Neural progenitor cell (in vitro differentiated cells): ENCODE measurements at regions not wholly inside any gene's neighbourhood (a gene's known extent, or its start where the extent isn't known, plus 50 kb on each side); places are given as distances from the start of the nearest gene placed in this dataset.
"Not testable (repeated sequence)": the region's sequence is repeated elsewhere in the genome, so short reads cannot be mapped to it uniquely, and the experiment has no call there.

Source experiments
- DNase-seq: peaks from one replicate; pipeline ENCODE4 v3.0.0-alpha.2; 2016; ENCODE audit warnings: low spot score
- H2AFZ ChIP-seq: fragments of 200-600 bp; sonication (generic); replicated peaks from 2 replicates; pipeline ENCODE4 v1.6.1; 2016; ENCODE audit warnings: antibody characterized with exemption
- H3F3A ChIP-seq: fragments of 200-600 bp; sonication (generic); 2 replicates; pipeline ENCODE4 v1.6.1; 2016; ENCODE audit warnings: antibody characterized with exemption, low read depth
- H3K27ac ChIP-seq: fragments of 200-600 bp; sonication (generic); 2 replicates; pipeline ENCODE4 v1.5.1; 2016; ENCODE audit warnings: mild to moderate bottlenecking
- H3K27me3 ChIP-seq: fragments of 200-600 bp; sonication (generic); 2 replicates; pipeline ENCODE4 v1.6.1; 2016; ENCODE audit warnings: mild to moderate bottlenecking, moderate library complexity
- H3K36me3 ChIP-seq: fragments of 200-600 bp; sonication (generic); 2 replicates; pipeline ENCODE4 v1.5.1; 2016
- H3K4me1 ChIP-seq: fragments of 200-600 bp; sonication (generic); 2 replicates; pipeline ENCODE4 v1.6.1; 2016; ENCODE audit warnings: mixed run types
- H3K4me2 ChIP-seq: fragments of 200-600 bp; sonication (generic); 2 replicates; pipeline ENCODE4 v1.6.1; 2016
- H3K4me3 ChIP-seq: fragments of 200-600 bp; sonication (generic); 2 replicates; pipeline ENCODE4 v1.5.1; 2016
- H3K79me2 ChIP-seq: fragments of 200-600 bp; sonication (generic); 2 replicates; pipeline ENCODE4 v1.6.1; 2016; ENCODE audit warnings: low read depth
- H3K9ac ChIP-seq: fragments of 200-600 bp; sonication (generic); 2 replicates; pipeline ENCODE4 v1.6.1; 2016
- H3K9me3 ChIP-seq: fragments of 200-600 bp; sonication (generic); 2 replicates; pipeline ENCODE4 v1.5.1; 2016; ENCODE audit warnings: low read depth
- H4K20me1 ChIP-seq: fragments of 200-600 bp; sonication (generic); 2 replicates; pipeline ENCODE4 v1.6.1; 2016; ENCODE audit warnings: low read depth
- H3K27ac Mint-ChIP-seq: 3 replicates; pipeline ENCODE4 v1.8.0; 2021; ENCODE audit warnings: mixed read lengths
- H3K27me3 Mint-ChIP-seq: 2 replicates; pipeline ENCODE4 v1.8.0; 2022; ENCODE audit warnings: low read depth, mild to moderate bottlenecking, inconsistent platforms, moderate library complexity, mixed read lengths; ENCODE audit not compliant: insufficient read depth
- H3K36me3 Mint-ChIP-seq: 3 replicates; pipeline ENCODE4 v1.8.0; 2021; ENCODE audit warnings: mixed read lengths
- H3K4me1 Mint-ChIP-seq: 3 replicates; pipeline ENCODE4 v1.8.0; 2021; ENCODE audit warnings: mixed read lengths
- H3K4me3 Mint-ChIP-seq: 3 replicates; pipeline ENCODE4 v1.8.0; 2021; ENCODE audit warnings: mild to moderate bottlenecking, moderate library complexity, mixed read lengths
- H3K9me3 Mint-ChIP-seq: 3 replicates; pipeline ENCODE4 v1.8.0; 2020; ENCODE audit warnings: mixed read lengths
- CTCF ChIP-seq: fragments of 200-600 bp; sonication (generic); IDR thresholded peaks from 2 replicates; pipeline ENCODE4 v1.5.1; 2017; ENCODE audit warnings: antibody characterized with exemption, mild to moderate bottlenecking
- EZH2 ChIP-seq: fragments of 200-600 bp; sonication (generic); IDR thresholded peaks from 2 replicates; pipeline ENCODE4 v1.6.1; 2017; ENCODE audit warnings: antibody characterized with exemption, mild to moderate bottlenecking, moderate library complexity
- EZH2phosphoT487 ChIP-seq: fragments of 200-600 bp; sonication (generic); IDR thresholded peaks from 2 replicates; pipeline ENCODE4 v1.6.1; 2017; ENCODE audit warnings: antibody characterized with exemption

DNA sequence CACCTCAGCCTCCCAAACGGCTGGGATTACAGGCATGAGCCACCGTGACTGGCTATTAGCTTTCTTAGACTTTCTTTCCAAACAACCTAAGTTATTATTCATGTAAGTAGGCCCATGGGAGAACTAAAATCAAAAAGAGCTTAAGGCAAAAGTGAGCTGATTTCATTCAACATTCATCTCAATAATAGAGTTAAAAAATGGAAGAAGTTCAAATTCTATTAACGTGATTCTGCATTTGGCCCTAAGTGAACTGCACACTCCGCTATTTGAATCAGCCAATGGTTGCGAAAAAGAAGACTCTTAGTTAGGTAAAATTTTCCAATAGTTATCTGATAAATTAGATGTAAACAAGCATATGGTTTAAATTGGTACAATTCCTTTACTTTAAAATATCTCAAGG is 68.6 kb upstream of the WARS2 start:
- Histone ChIP-seq H3K9me3 (no peaks in the 10 kb centered on the region), H3K27ac (no peak overlapping the region), H4K20me1 (peaks cover 2% of the 10 kb centered on the region), H3F3A (no peaks in the 10 kb centered on the region), H2AFZ (no peak overlapping the region), H3K4me1 (no peaks in the 10 kb centered on the region), H3K4me2 (no peak overlapping the region), H3K4me3 (no peak overlapping the region), H3K9ac (no peak overlapping the region), H3K36me3 (no peaks in the 10 kb centered on the region), H3K79me2 (no peaks in the 10 kb centered on the region), H3K27me3 (no peaks in the 10 kb centered on the region)
- Mint-ChIP-seq H3K4me3 (no peak overlapping the region), H3K27me3 (no peaks in the 10 kb centered on the region), H3K4me1 (no peaks in the 10 kb centered on the region), H3K27ac (no peak overlapping the region), H3K9me3 (no peaks in the 10 kb centered on the region), H3K36me3 (no peaks in the 10 kb centered on the region)
- TF ChIP-seq CTCF: no peak
- TF ChIP-seq EZH2: no peak
- TF ChIP-seq EZH2phosphoT487: no peak
- DNase-seq: no peak

DNA sequence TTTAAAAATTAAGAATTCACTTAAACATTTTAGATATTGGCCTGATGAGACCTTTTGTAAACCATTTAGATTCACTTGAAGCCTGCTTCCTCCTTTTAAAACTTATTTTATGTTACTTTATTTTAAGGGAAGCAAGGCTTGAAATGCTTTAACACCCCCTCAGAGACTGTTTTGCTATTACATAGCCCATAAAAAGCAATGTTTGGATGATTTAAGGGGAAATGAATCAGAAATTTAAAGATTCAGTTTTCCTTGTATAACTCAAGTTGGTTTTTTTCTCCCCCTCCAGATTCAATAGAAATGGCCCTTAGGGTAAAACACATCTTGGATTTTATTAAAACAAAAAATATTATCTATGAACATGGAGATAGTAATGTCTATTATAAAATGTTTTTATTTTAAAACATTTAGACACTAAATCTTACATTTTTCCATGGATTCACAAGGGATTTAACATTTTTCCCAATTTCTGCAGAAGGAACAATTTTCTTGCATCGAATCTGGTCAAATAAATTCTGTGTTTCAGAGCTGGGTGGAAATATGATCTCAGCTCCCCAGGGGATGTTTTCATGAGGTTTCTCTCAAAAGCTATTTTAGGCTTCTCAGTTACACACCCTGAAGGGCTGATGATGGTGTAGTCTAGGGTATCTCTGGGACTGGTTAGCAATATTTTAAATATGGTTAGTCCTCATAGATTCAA is 69.3 kb upstream of the WARS2 start:
- Histone ChIP-seq H3K36me3 (no peaks in the 10 kb centered on the region), H3K79me2 (no peaks in the 10 kb centered on the region), H4K20me1 (peaks cover 2% of the 10 kb centered on the region), H3K4me2 (no peak overlapping the region), H3K4me3 (no peak overlapping the region), H3K27me3 (no peaks in the 10 kb centered on the region), H3K9me3 (no peaks in the 10 kb centered on the region), H3K9ac (no peak overlapping the region), H3F3A (no peaks in the 10 kb centered on the region), H3K27ac (no peak overlapping the region), H2AFZ (no peak overlapping the region), H3K4me1 (no peaks in the 10 kb centered on the region)
- Mint-ChIP-seq H3K36me3 (no peaks in the 10 kb centered on the region), H3K9me3 (no peaks in the 10 kb centered on the region), H3K27ac (no peak overlapping the region), H3K27me3 (no peaks in the 10 kb centered on the region), H3K4me1 (no peaks in the 10 kb centered on the region), H3K4me3 (no peak overlapping the region)
- no peak for DNase-seq
- TF ChIP-seq EZH2phosphoT487: no peak
- TF ChIP-seq CTCF: no peak
- no peak for TF ChIP-seq EZH2

DNA sequence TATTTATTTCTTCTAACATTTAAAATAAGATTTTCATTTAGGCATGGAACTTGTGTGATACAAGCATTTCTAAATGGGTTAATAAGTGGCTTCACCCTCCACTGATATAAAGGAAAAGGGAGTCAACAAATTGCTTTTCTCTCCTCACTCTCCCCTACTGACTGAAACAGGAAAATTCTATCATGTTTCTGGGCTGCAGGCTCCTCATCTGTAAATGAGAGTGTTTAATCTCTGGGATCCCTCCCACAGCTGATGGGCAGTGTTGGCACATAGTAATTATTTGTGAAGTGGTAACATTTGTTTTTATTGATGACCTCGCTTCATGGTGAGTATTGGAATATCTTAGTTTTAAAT is 69.8 kb upstream of the WARS2 start:
- no peak overlapping the region for H3K27ac ChIP-seq
- Mint-ChIP-seq H3K27ac (no peak overlapping the region), H3K36me3 (no peaks in the 10 kb centered on the region), H3K9me3 (no peaks in the 10 kb centered on the region), H3K27me3 (no peaks in the 10 kb centered on the region), H3K4me1 (no peaks in the 10 kb centered on the region), H3K4me3 (no peak overlapping the region)
- no peaks in the 10 kb centered on the region for H3K36me3 ChIP-seq
- no peak overlapping the region for H3K4me3 ChIP-seq
- H3K9ac ChIP-seq: no peak overlapping the region
- no peak for TF ChIP-seq EZH2
- TF ChIP-seq CTCF: no peak
- TF ChIP-seq EZH2phosphoT487: no peak
- H2AFZ ChIP-seq: no peak overlapping the region
- H3K4me2 ChIP-seq: no peak overlapping the region
- no peaks in the 10 kb centered on the region for H3K4me1 ChIP-seq
- no peaks in the 10 kb centered on the region for H3F3A ChIP-seq
- DNase-seq: no peak
- H3K27me3 ChIP-seq: no peaks in the 10 kb centered on the region
- H3K79me2 ChIP-seq: no peaks in the 10 kb centered on the region
- H3K9me3 ChIP-seq: no peaks in the 10 kb centered on the region
- H4K20me1 ChIP-seq: no peaks in the 10 kb centered on the region

- H3K4me3 ChIP-seq, H3K9me3 ChIP-seq, H3K4me3 Mint-ChIP-seq, H3K4me2 ChIP-seq, H3F3A ChIP-seq, H3K36me3 Mint-ChIP-seq, H3K79me2 ChIP-seq, H3K27me3 ChIP-seq, H3K9me3 Mint-ChIP-seq, DNase-seq, H3K36me3 ChIP-seq, H3K4me1 ChIP-seq, H3K4me1 Mint-ChIP-seq, H3K9ac ChIP-seq, H3K27ac ChIP-seq, H3K27ac Mint-ChIP-seq, H2AFZ ChIP-seq, H3K27me3 Mint-ChIP-seq, H4K20me1 ChIP-seq: not testable (repeated sequence)
Measured at GRCh38 chr1:119213213-119213612, 72.8 kb upstream of the WARS2 start.

DNA sequence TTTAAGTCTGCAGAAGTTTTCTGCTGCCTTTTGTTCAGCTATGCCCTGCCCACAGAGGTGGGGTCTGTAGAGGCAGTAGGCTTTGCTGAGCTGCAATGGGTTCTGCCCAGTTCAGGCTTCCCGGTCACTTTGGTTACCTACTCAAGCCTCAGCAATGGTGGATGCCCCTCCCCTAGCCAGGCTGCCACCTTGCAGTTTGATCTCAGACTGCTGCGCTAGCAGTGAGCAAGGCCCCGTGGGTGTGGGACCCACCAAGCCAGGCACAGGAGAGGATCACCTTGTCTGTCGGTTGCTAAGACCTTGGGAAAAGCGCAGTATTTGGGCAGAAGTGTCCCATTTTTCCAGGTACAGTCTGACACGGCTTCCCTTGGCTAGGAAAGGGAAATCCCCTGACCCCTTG is 74.5 kb upstream of the WARS2 start:
- not testable (repeated sequence) for H3K4me1 Mint-ChIP-seq, H3K36me3 Mint-ChIP-seq, H3K27ac ChIP-seq

More for the DNA sequence above, 74.5 kb upstream of the WARS2 start:
- H4K20me1 ChIP-seq, H3F3A ChIP-seq, H3K4me1 ChIP-seq, H3K9me3 ChIP-seq, H3K27me3 ChIP-seq, H3K36me3 ChIP-seq, H3K27me3 Mint-ChIP-seq, H3K79me2 ChIP-seq, H3K4me3 Mint-ChIP-seq, DNase-seq, H3K4me3 ChIP-seq, H3K9me3 Mint-ChIP-seq, H3K27ac Mint-ChIP-seq, H2AFZ ChIP-seq, H3K4me2 ChIP-seq, H3K9ac ChIP-seq: not testable (repeated sequence)
